Central memory CD8-positive, alpha-beta T cell (primary cell): ENCODE measurements at regions not wholly inside any gene's neighbourhood (a gene's known extent, or its start where the extent isn't known, plus 50 kb on each side); places are given as distances from the start of the nearest gene placed in this dataset.
"Not testable (repeated sequence)": the region's sequence is repeated elsewhere in the genome, so short reads cannot be mapped to it uniquely, and the experiment has no call there.

Source experiments
- ATAC-seq: fragments of 150-1000 bp; cut with Tn5 transposase; replicated peaks from 2 replicates; pipeline ENCODE4 v1.10.0; 2022; ENCODE audit warnings: mild to moderate bottlenecking, moderate FRiP score, moderate number of reproducible peaks; ENCODE audit not compliant: poor library complexity, severe bottlenecking; ENCODE audit errors: extremely low read depth
- DNase-seq, 2 donors: peaks; one replicate each; pipeline ENCODE4 v3.0.0; 2021; ENCODE audit warnings: low spot score in 2 of 2
- H3K27ac Mint-ChIP-seq: one replicate; pipeline ENCODE4 v1.8.0; 2022; ENCODE audit warnings: low read depth, mild to moderate bottlenecking, moderate library complexity, mixed read lengths
- H3K27me3 Mint-ChIP-seq: one replicate; pipeline ENCODE4 v1.8.0; 2022; ENCODE audit warnings: mixed read lengths
- H3K36me3 Mint-ChIP-seq: one replicate; pipeline ENCODE4 v1.8.0; 2022; ENCODE audit warnings: mild to moderate bottlenecking, moderate library complexity, mixed read lengths; ENCODE audit not compliant: insufficient read depth
- H3K4me1 Mint-ChIP-seq: one replicate; pipeline ENCODE4 v1.8.0; 2022; ENCODE audit warnings: mixed read lengths
- H3K4me3 Mint-ChIP-seq: one replicate; pipeline ENCODE4 v1.8.0; 2022; ENCODE audit warnings: mild to moderate bottlenecking, moderate library complexity, mixed read lengths
- H3K9me3 Mint-ChIP-seq: one replicate; pipeline ENCODE4 v1.8.0; 2022; ENCODE audit warnings: mixed read lengths

GRCh38 chr19:20318616-20319015, 151.6 kb downstream of the ZNF486 start:
- DNase-seq, result no peak
- Mint-ChIP-seq H3K27me3 (no peaks in the 10 kb centered on the region), H3K4me3 (no peak overlapping the region), H3K36me3 (no peaks in the 10 kb centered on the region), H3K4me1 (no peaks in the 10 kb centered on the region), H3K27ac (no peak overlapping the region), H3K9me3 (no peaks in the 10 kb centered on the region)
- ATAC-seq, result no peak

DNA sequence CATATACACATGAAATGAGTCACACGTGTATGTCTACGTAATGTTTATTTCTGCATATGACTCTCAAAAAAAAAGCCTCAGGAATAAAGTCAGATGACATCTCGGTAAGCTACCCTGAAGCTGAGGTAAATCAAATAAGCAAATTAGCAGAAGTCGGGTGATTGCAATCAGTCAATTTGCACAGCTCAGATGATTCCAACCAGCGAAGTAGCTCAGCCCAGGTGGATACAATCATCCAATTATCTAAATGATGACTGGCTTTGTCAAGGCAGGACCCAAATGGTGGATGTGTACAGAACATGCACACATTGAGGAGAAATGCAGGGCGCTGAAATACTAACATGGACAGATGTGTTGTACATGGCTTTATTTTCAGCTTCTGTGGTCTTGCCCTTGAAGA, 148.5 kb downstream of the ZNF486 start:
- ATAC-seq, result no peak
- no peak for DNase-seq
- Mint-ChIP-seq H3K27ac (no peak overlapping the region), H3K36me3 (no peaks in the 10 kb centered on the region), H3K27me3 (no peaks in the 10 kb centered on the region), H3K4me3 (no peak overlapping the region), H3K4me1 (no peaks in the 10 kb centered on the region), H3K9me3 (no peaks in the 10 kb centered on the region)

- H3K9me3 Mint-ChIP-seq, result no peaks in the 10 kb centered on the region
- ATAC-seq (no peak), DNase-seq (no peak)
- no peak overlapping the region for H3K4me3 Mint-ChIP-seq
- no peaks in the 10 kb centered on the region for H3K4me1 Mint-ChIP-seq
- no peak overlapping the region for H3K27ac Mint-ChIP-seq
- no peaks in the 10 kb centered on the region for H3K27me3 Mint-ChIP-seq
- no peaks in the 10 kb centered on the region for H3K36me3 Mint-ChIP-seq
These were observed 146.9 kb downstream of the ZNF486 start for GRCh38 chr19:20313894-20314293.

DNA sequence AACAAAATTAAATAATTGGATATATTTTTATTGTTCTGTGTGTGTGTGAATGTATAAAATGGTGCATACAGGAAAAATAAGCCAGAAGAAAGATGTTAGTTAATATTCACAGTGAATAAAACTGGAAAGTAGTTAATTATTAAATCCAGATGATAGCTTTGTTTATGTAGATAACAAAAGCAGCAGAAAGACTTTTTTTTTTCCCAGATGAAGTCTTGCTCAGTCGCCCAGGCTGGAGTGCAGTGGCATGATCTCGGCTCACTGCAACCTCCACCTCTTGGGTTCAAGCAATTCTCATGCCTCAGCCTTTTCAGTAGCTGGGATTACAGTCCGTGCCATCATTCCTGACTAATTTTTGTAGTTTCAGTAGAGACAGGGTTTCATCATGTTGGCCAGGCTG, 140.1 kb downstream of the ZNF486 start:
- ATAC-seq (no peak), DNase-seq (no peak)
- Mint-ChIP-seq H3K9me3 (no peaks in the 10 kb centered on the region), H3K27ac (no peak overlapping the region), H3K4me1 (no peaks in the 10 kb centered on the region), H3K27me3 (peaks cover 13% of the 10 kb centered on the region), H3K36me3 (no peaks in the 10 kb centered on the region), H3K4me3 (no peak overlapping the region)

- ATAC-seq, H3K9me3 Mint-ChIP-seq, H3K27ac Mint-ChIP-seq, H3K36me3 Mint-ChIP-seq, DNase-seq, H3K27me3 Mint-ChIP-seq, H3K4me1 Mint-ChIP-seq, H3K4me3 Mint-ChIP-seq: not testable (repeated sequence)
These were observed 129.3 kb downstream of the ZNF486 start for GRCh38 chr19:20296314-20296713.

GRCh38 chr19:20294181-20294580, 127.2 kb downstream of the ZNF486 start:
- H3K9me3 Mint-ChIP-seq, result no peaks in the 10 kb centered on the region
- H3K4me1 Mint-ChIP-seq, result no peaks in the 10 kb centered on the region
- DNase-seq (no peak), ATAC-seq (no peak)
- no peaks in the 10 kb centered on the region for H3K36me3 Mint-ChIP-seq
- no peak overlapping the region for H3K4me3 Mint-ChIP-seq
- no peaks in the 10 kb centered on the region for H3K27me3 Mint-ChIP-seq
- no peak overlapping the region for H3K27ac Mint-ChIP-seq

DNA sequence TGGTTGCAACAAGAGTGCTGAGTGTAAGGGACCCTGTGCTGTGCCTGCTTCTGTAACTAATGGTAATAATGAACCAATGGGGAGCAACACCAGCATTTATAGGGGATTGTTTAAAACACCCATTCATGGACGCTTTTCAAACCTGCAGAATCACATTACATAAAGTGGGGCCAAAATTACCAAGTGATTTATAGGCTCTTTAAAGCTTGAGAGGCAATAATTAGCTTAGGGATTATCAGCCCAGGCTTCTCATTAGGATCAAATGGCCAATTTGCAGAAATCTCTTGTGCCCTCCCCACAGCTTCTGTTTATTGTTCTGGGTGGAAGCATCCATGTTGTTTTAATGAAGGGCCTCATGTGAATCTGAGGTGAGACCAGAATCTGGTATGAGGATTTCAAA, 125.5 kb downstream of the ZNF486 start:
- not testable (repeated sequence) for DNase-seq, H3K9me3 Mint-ChIP-seq, ATAC-seq, H3K27ac Mint-ChIP-seq, H3K27me3 Mint-ChIP-seq, H3K36me3 Mint-ChIP-seq, H3K4me1 Mint-ChIP-seq, H3K4me3 Mint-ChIP-seq

DNA sequence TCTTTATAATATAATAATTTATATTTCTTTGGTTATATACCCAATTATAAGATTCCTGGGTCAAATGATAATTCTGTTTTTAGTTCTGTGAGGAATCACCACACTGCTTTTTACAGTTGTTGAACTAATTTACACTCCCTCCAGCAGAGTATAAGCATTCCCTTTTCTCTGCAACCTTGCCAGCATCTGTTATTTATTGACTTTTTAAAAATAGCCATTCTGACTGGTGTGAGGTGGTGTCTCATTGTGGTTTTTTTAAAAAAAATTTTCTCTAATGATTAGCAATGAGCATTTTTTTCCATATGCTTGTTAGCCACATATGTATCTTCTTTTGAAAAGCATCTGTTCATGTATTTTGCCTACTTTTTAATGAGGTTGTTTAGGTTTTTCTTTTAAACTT, 122.2 kb downstream of the ZNF486 start:
- Mint-ChIP-seq H3K36me3 (no peaks in the 10 kb centered on the region), H3K27ac (no peak overlapping the region), H3K4me1 (no peaks in the 10 kb centered on the region), H3K27me3 (no peaks in the 10 kb centered on the region), H3K4me3 (no peak overlapping the region), H3K9me3 (no peaks in the 10 kb centered on the region)
- no peak for ATAC-seq
- no peak for DNase-seq

- H3K36me3 Mint-ChIP-seq, result no peaks in the 10 kb centered on the region
- H3K9me3 Mint-ChIP-seq, result no peaks in the 10 kb centered on the region
- H3K4me1 Mint-ChIP-seq, result no peaks in the 10 kb centered on the region
- no peak overlapping the region for H3K27ac Mint-ChIP-seq
- no peak overlapping the region for H3K4me3 Mint-ChIP-seq
- no peak for DNase-seq
- ATAC-seq, result no peak
- H3K27me3 Mint-ChIP-seq, result no peaks in the 10 kb centered on the region
These were observed 120.1 kb downstream of the ZNF486 start for GRCh38 chr19:20287070-20287469.

GRCh38 chr19:20285876-20286275, 118.9 kb downstream of the ZNF486 start:
- H3K9me3 Mint-ChIP-seq, H3K27ac Mint-ChIP-seq, ATAC-seq: not testable (repeated sequence)

GRCh38 chr19:20279516-20279915, 112.5 kb downstream of the ZNF486 start:
- no peaks in the 10 kb centered on the region for H3K36me3 Mint-ChIP-seq
- H3K9me3 Mint-ChIP-seq, result no peaks in the 10 kb centered on the region
- ATAC-seq, result no peak

More at GRCh38 chr19:20285876-20286275, 118.9 kb downstream of the ZNF486 start:
- not testable (repeated sequence) for DNase-seq, H3K27me3 Mint-ChIP-seq, H3K36me3 Mint-ChIP-seq, H3K4me1 Mint-ChIP-seq, H3K4me3 Mint-ChIP-seq

GRCh38 chr19:20278342-20278741, 111.3 kb downstream of the ZNF486 start:
- Mint-ChIP-seq H3K36me3 (no peaks in the 10 kb centered on the region), H3K27me3 (no peaks in the 10 kb centered on the region), H3K4me3 (no peak overlapping the region), H3K4me1 (no peaks in the 10 kb centered on the region), H3K27ac (no peak overlapping the region), H3K9me3 (no peaks in the 10 kb centered on the region)
- no peak for ATAC-seq
- no peak for DNase-seq

More at GRCh38 chr19:20279516-20279915, 112.5 kb downstream of the ZNF486 start:
- Mint-ChIP-seq H3K27ac (no peak overlapping the region), H3K4me3 (no peak overlapping the region), H3K4me1 (no peaks in the 10 kb centered on the region), H3K27me3 (no peaks in the 10 kb centered on the region)
- no peak for DNase-seq

- H3K27ac Mint-ChIP-seq, H3K4me1 Mint-ChIP-seq, H3K36me3 Mint-ChIP-seq, ATAC-seq, H3K4me3 Mint-ChIP-seq, DNase-seq, H3K27me3 Mint-ChIP-seq, H3K9me3 Mint-ChIP-seq: not testable (repeated sequence)
These were observed 109.7 kb downstream of the ZNF486 start for GRCh38 chr19:20276732-20277082.
